Right ventricle myocardium inferior (tissue), 1 donor: ENCODE measurements at regions not wholly inside any gene's neighbourhood (a gene's known extent, or its start where the extent isn't known, plus 50 kb on each side); places are given as distances from the start of the nearest gene placed in this dataset.
"Not testable (repeated sequence)": the region's sequence is repeated elsewhere in the genome, so short reads cannot be mapped to it uniquely, and the experiment has no call there.

ENCODE experiments used
- ATAC-seq: fragments of 200-7000 bp; cut with Tn5 transposase; one replicate; pipeline ENCODE4 v1.9.1; 2020; ENCODE audit warnings: mild to moderate bottlenecking, moderate library complexity
- DNase-seq: peaks from one replicate; pipeline ENCODE4 v3.0.0; 2021; ENCODE audit errors: missing footprints
- intact Hi-C: fragments of 100-400 bp; cut with DNase I; formaldehyde crosslinking; loops from one replicate; pipeline ENCODE4 v1.11.0; 2022
- donor health status: DM: no; HTN: yes; CAD: no; lungs with severe emphysema.

DNA sequence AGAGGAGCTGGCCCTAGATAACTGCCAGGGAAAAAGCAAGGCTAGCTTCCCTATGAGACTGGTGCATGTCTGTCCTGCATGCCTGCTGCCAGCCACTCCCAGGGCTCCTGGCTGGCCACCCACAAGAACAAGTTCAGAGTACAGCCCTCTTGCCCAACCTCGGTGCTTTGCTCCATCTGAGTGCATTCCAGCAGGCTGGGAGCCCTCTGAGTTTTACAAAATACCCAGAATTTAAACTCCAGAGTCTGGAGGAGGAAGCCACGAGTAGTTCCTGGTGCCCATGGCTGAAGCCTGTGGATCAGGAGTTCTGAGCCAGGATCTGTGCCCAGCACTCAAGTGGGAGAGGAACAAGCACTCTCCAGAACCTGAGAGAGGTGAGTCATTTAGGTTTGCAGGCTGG, 111.6 kb downstream of the MAGEE2 start:
- ATAC-seq: no peak
- no peak for DNase-seq
- intact Hi-C loops: no loop called here

DNA sequence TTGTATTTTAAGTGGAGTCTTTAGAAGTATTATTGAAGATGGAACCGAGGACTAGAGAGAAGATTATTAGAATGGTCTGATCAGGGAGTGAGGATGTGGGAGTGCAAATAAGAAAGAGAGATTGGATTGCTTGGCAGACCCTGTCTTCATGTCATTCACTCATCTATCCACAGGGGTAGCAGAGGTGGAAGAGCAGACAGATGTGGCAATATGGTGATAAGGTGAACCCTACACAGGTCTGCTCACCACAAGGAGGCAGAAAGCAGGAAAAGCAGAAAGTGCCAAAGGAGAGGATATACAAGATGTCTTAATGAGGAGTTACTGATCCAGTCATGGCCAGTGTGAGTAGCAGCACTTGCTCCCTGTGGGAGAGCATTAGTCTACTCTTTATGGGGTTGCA, 129.4 kb downstream of the MAGEE2 start:
- DNase-seq (no peak), ATAC-seq (no peak)
- intact Hi-C loops: no loop called here

DNA sequence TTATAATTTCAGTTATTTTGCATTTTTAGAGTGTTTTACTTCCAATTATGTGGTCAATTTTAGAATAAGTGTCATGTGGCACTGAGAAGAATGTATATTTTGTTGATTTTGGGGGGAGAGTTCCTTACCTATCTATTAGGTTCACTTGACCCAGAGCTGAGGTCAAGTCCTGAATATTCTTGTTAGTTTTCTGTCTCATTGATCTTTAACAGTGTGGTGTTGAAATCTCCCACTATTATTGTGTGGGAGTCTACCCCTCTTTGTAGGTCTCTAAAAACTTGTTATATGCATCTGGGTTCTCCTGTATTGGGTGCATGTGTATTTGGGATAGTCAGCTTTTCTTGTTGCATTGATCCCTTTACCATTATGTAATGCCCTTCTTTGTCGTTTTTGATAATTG, 127.0 kb upstream of the ZDHHC15 start:
- DNase-seq (no peak), ATAC-seq (no peak)
- intact Hi-C loops: no loop called here

DNA sequence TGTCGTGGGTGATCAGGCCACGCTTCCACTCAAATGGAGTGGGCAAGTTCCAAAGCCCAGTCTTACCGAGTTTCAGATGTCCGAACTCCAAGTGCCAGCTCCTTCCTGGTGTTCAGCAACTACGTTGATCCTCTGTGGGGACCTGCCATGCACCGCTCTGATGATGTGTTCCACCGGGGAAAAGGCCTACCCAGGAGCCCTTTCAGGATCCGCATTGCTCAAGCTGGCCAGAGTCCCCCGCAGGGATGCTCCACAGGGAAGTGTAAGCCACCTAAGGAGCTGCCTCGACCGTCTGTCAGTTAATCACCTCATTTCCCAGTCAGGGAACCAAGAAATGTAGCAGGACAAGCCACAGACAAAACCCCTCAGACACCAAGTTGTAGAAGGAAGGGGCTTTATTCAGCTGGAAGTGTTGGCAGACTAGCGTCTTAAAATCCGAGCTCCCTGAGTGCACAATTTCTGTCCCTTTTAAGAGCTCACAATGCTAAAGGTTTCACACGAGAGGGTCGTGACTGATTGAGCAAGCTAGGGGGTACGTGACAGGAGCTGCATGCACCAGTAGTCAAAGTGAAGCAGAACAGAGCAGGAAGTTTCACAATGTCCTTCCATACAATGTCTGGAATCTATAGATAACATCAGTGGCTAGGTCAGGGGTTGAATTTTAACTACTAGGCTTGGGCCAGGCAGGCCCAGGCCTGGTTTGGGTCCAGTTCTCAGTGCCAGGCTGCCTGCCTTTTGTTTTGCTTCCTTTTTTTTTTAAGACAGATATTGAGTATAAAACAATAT, 126.2 kb upstream of the ZDHHC15 start:
- DNase-seq: peak; percentile 16
- no peak for ATAC-seq
- intact Hi-C loops: no loop called here

DNA sequence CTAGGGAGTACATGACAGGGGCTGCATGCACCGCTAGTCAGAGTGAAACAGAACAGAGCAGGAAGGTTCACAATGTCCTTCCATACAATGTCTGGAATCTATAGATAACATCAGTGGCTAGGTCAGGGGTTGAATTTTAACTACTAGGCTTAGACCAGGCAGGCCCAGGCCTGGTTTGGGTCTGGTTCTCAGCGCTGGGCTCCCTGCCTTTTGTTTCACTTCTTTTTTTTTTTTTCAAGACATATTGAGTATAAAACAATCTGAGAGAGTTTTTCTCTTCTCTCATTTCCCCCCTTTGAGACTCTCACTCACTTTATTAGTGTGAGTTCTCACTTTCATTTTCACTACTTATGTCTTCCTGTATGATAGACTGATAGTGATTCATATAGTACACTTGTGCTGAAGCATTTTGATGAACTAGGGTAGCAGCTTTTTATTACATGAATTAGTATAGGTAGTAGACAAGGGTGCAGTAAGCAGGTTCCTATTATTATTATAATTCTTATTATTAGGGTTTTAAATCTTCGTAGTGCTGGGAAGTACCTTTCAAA, 120.0 kb upstream of the ZDHHC15 start:
- no peak for ATAC-seq
- intact Hi-C loops: no loop called here
- no peak for DNase-seq

DNA sequence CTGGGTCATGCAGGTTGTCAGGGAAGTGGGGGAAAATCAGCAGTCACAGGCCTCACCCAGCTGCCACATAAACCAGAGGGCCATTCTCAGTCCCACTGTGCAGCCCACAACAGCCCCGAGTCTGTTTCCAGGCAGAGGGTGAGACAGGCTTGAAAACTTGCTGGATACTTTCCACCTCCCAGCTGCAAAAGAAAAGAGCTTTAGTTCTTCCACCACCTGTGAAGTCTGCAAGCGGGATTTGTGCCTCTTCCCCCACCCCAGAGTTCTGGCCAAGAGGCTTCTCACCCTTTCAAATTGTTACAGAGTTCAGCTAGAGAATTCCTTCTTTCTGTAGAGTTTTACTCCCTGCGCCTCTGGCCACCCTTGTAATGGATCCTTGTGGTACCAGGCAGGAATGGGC, 115.5 kb upstream of the ZDHHC15 start:
- no peak for DNase-seq
- ATAC-seq: no peak
- intact Hi-C loops: no loop called here

DNA sequence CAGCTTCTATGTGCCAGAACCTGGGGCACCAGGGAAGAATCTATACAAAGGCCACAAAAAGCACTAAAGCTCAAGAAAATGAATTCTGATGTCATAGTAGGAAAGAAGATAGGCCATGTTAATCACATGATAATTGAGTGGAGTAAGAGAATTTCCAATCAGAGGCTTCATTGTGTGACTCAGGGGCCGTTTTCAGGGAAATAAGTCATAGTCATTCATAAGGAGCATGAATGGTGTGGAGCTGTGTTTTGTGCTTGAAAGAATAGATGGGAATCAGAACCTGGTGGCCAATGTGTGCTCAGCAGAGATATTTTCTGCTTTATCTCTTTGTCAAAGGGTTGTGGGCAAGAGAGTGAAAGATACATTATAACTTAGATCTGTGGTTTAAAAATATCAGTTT, 102.4 kb upstream of the ZDHHC15 start:
- ATAC-seq (no peak), DNase-seq (no peak)
- intact Hi-C loops: no loop called here

DNA sequence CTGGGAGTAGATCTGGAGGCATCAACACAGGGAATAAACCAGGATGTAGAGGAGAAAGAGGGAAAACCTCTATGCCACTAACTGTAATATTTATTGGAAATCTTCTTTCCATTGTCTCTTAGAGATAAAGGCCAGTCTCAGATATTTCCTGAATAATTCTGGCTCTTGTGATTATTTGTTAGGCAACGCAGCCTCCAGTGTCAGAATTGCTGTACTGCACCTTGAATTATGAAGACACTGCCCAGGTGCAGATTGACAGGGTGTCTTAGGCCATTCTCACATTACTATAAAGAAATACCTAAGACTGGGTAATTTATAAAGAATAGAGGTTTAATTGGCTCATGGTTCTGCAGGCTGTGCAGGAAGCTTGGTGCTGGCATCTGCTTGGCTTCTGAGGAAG, 100.7 kb upstream of the ZDHHC15 start:
- ATAC-seq: no peak
- intact Hi-C loops: no loop called here
- DNase-seq: no peak

DNA sequence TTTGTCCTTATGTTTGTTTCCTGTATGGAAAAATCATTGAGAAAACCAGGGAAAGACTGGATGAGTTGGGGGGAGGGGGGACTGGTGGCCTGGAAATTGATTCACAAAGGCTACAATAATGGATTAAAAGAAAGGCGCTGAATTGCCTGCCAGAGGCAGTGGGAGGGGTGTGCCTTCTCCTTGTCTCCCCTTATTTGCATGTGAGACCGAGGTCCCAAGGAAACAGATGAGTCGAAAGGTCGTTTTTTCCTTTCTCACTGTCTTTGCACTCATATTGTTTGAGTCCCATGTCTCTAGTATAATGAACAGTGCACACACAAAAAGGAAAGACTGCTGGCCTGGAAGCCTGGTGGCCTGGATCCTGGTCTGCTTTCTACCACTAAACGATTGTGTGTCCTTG, 86.6 kb upstream of the ZDHHC15 start:
- intact Hi-C loops: loop anchor here (10.0 kb wide), 1 partner anchor 455 kb away; the partner anchor contains the start of gene ABCB7

DNA sequence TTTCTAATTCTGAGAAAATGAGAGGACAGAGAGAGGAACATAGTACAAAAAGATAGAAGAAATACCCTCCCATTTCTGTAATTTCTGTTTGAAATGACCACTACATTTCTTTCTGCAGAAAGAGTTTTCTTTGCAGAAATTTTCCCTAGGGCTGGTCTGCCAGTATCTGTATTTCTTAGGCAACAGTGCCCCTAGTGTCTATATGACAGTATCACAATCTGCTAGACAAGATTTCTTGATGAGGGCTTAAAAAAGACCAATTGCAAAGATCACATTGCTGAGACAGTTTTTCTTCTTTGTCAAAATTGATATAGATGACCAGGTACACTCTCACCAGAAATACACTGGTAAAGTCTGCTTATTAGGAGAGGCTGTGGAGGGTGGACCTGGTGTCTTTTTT, 81.0 kb upstream of the ZDHHC15 start:
- ATAC-seq (no peak), DNase-seq (no peak)
- intact Hi-C loops: loop anchor here (10.0 kb wide), 1 partner anchor 449 kb away; the partner anchor contains the start of gene ABCB7

More for the DNA sequence above, 86.6 kb upstream of the ZDHHC15 start:
- ATAC-seq (no peak), DNase-seq (no peak)

DNA sequence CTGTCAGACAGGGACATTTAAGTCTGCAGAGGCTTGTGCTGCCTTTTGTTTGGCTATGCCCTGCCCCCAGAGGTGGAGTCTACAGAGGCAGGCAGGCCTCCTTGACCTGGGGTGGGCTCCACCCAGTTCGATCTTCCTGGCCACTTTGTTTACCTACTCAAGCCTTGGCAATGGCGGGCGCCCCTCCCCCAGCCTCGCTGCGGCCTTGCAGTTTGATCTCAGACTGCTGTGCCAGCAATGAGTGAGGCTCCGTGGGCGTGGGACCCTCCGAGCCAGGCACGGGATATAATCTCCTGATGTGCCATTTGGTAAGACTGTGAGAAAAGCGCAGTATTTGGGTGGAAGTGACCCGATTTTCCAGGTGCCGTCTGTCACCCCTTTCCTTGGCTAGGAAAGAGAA, 79.2 kb upstream of the ZDHHC15 start:
- intact Hi-C loops: loop anchor here (10.0 kb wide), 1 partner anchor 447 kb away; the partner anchor contains the start of gene ABCB7
- DNase-seq, ATAC-seq: not testable (repeated sequence)

DNA sequence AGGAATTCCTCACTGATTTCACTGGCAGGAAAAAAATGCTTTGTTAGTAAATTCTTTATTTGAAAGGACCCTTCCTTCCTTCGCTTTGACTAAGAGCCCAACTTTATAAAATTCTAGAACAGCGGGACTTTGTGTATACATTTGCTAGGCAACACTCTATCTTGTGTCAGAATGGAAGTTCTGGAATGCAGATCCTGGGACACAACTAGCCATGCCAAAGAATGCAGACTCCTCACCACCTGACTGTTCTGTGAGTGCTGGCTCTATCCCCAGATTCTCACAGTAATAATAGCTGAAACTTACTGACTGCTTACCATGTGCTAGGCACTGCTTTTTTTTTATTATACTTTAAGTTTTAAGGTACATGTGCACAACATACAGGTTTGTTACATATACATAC, 73.3 kb upstream of the ZDHHC15 start:
- no peak for DNase-seq
- peak; percentile 91 for ATAC-seq
- intact Hi-C loops: loop anchor here (5.0 kb wide), 2 partner anchors 74 to 984 kb away; partner anchors contain the start of genes RLIM and ZDHHC15

DNA sequence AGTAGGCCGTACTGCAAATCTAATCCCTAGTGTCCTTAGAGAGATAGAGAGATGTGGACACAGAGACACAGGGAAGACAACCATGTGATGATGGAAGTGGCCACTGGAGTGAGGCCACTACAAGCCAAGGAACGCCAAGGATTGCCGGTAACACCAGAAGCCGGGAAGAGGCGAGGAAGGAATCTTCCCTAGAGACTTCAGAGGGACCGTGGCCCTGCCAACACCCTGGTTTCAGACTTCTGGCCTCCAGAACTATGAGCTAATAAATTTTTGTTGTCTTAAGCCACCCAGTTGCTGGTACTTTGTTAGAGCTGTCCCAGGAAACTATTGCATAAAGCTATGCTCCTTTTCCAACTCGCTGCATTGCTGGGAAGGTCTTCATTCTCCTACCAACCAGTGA, 70.3 kb upstream of the ZDHHC15 start:
- DNase-seq, ATAC-seq, intact Hi-C loops: not testable (repeated sequence)

DNA sequence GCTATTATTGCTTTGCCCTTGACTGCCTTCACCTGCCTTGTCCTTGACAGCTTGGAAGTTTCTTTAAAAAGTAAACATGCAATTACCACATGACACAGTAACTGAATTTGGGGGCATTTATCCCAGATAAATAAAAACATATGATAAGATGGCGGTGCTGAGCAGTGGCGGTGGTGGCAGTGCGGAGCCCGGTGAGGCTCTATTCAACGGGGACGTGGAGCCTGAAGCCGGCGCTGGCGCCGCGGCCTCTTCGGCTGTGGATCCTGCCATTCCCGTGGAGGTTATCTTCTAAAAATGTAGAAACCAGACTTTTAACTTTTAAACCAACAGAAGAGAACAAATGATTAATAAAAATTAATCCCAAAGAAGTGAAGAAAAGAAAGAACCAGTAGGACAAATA, 59.7 kb upstream of the ZDHHC15 start:
- DNase-seq: no peak
- no peak for ATAC-seq
- intact Hi-C loops: no loop called here
